NCI-H748 treated with DMSO at 0.1 percent for 48 hours (cell line): ENCODE measurements at regions not wholly inside any gene's neighbourhood (a gene's known extent, or its start where the extent isn't known, plus 50 kb on each side); places are given as distances from the start of the nearest gene placed in this dataset.
A peak's percentile ranks its signal among the peaks of the same experiment; 100 is the strongest.

Experiments used
- DNase-seq: peaks from one replicate; lab custom pipeline; 2025; lab: John Stamatoyannopoulos, UW

DNA sequence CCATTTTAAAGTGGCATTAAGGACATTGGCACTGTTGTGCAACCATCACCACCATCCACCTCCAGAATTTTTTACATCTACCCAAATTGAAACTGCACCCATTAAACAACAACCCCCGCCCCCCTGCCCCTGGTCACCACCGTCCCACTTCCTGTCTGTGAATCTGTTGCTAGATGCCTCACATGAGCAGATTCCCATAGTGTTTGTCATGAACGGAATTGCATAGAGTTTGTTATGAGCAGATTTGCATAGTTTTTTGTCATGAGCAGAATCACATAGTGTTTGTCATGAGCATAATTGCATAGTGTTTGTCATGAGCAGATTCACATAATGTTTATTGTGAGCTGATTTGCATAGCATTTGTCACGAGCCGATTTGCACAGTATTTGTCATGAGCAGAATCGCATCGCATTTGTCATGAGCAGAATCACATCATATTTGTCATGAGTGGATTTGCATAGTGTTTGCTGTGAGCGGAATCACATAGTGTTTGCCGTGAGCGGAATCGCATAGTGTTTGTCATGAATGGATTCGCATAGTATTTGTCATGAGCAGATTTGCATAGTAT lies 54.0 kb upstream of the GTF3A start:
- no peak for DNase-seq

DNA sequence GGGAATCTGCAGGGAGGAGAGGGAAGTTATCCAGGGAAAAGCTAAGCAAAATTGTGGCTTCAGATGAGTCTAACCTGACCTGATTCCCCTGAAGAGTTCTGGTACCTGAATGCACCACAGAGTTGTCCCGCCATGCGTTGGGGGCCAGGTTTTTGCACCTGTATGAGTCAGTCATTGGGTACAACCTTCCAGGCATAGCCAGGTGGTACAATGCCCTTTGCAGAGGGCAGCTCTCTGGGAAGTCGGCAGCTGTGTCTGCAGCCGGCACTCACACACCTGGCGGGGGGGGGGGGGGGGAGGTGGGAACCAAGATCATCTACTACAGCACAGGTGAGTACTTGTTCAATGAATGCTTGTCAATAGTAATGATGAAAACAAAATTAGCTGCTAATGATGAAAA lies 52.5 kb upstream of the GTF3A start:
- DNase-seq: peak; percentile 97

DNA sequence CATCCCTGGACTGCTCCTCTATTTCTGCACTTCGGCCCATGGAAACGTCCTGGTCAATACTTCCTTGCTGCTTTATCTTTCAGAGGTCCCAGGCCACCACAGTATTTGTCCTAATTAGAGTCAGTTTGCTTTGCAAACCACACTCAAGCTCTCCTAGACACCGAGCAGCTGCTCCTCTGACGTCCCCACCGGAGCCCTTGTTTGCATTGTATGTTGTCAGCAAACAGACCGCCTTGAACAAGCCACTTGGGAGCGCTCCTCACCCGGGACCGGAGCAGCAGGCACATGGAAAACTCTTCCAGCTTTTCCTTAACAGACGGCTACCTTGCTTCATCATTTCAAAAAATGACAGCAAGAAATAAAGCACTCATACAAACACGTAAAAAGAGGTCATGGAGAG lies 51.5 kb upstream of the GTF3A start:
- peak; percentile 99 for DNase-seq

DNA sequence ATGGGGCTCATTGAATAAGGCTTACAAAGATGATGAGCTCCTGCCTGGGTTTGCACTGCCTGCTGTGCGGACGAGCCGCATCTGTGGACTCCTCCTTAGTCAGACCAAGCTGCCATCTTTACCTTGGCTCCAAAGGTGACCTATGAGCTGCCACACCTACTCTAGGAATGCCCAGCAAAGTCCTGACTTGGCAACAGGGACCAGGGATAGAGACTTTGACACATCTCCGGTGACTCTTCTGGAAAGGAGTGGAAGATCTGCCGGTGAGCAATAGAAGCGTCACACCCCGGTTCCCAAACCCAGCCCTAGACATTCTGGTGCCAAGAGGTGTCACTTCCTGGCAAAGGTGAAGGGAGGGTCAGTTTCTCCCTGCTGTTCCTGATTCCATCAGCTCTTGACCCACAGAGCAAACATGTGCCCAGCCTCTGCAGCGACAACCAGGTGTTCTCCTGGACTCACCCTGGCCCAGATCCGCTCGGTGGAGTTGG lies 50.2 kb upstream of the GTF3A start:
- DNase-seq: no peak
